ENCODE measurements at regions not wholly inside any gene's neighbourhood (a gene's known extent, or its start where the extent isn't known, plus 50 kb on each side); places are given as distances from the start of the nearest gene placed in this dataset.

- peaks cover 9 to 18% of the 10 kb centered on the region in 2 experiments for H3K27me3 ChIP-seq (ENCODE audit: control insufficient read depth in 1 of 2, insufficient read depth in 1 of 2, low read length in 2 of 2)
- H3K14ac ChIP-seq (ENCODE audit: low read length in 2 of 2): no peak overlapping the region
- DNase-seq: no peak
- no peak overlapping the region for H3K4me2 ChIP-seq (ENCODE audit: low read length, poor library complexity, severe bottlenecking)
- no peak overlapping the region for H3K4me3 ChIP-seq (ENCODE audit: insufficient read depth in 1 of 2, low read depth in 1 of 2, low read length in 2 of 2)
- no peak overlapping the region for H2BK5ac ChIP-seq (ENCODE audit: low read depth, low read length, poor library complexity, severe bottlenecking)
- no peak overlapping the region for H3K9ac ChIP-seq (ENCODE audit: low read length)
- H2BK120ac ChIP-seq (ENCODE audit: low read depth, low read length): no peak overlapping the region
- H2AFZ ChIP-seq (ENCODE audit: low read depth, low read length): no peak overlapping the region
- no peak overlapping the region for H4K91ac ChIP-seq (ENCODE audit: low read length)
- no peak overlapping the region for H2BK15ac ChIP-seq (ENCODE audit: low read depth, poor library complexity, severe bottlenecking)
- no peak overlapping the region for H2AK5ac ChIP-seq (ENCODE audit: low read length, severe bottlenecking)
- no peak overlapping the region for H3K23ac ChIP-seq (ENCODE audit: low read length in 2 of 2)
- WGBS: 97% methylated on average over 23 of the region's 23 CpGs
- no peak overlapping the region for H4K8ac ChIP-seq (ENCODE audit: low read length)
- H3K18ac ChIP-seq (ENCODE audit: low read depth in 1 of 2, low read length in 2 of 2): no peak overlapping the region
- no peak overlapping the region for H2BK12ac ChIP-seq (ENCODE audit: low read length in 2 of 2)
- H3K4me1 ChIP-seq (ENCODE audit: control insufficient read depth, insufficient read depth, low read depth, low read length): no peaks in the 10 kb centered on the region
- no peaks in the 10 kb centered on the region for H3K9me3 ChIP-seq (ENCODE audit: control insufficient read depth, low read length)
- H3K79me1 ChIP-seq (replicated peaks; ENCODE audit: low read length, poor library complexity, severe bottlenecking): no peaks in the 10 kb centered on the region
- H3K4ac ChIP-seq (ENCODE audit: low read depth in 1 of 2, low read length in 2 of 2): no peak overlapping the region
- no peaks in the 10 kb centered on the region for H3K36me3 ChIP-seq (ENCODE audit: control insufficient read depth in 1 of 2, insufficient read depth in 2 of 2, low read depth in 1 of 2, low read length in 2 of 2)
- no peak overlapping the region for H3K27ac ChIP-seq (ENCODE audit: low read length, poor library complexity, severe bottlenecking)
Observed at GRCh38 chr6:4549556-4550226, 226.5 kb upstream of the CDYL start.

- Histone ChIP-seq H2AFZ (ENCODE audit: low read depth, low read length) (no peak overlapping the region), H3K4me3 (ENCODE audit: insufficient read depth in 1 of 2, low read depth in 1 of 2, low read length in 2 of 2) (no peak overlapping the region), H3K14ac (ENCODE audit: low read length in 2 of 2) (no peak overlapping the region), H3K27ac (ENCODE audit: low read length, poor library complexity, severe bottlenecking) (no peak overlapping the region), H2BK15ac (ENCODE audit: low read depth, poor library complexity, severe bottlenecking) (no peak overlapping the region), H3K9ac (ENCODE audit: low read length) (no peak overlapping the region), H3K79me1 (replicated peaks; ENCODE audit: low read length, poor library complexity, severe bottlenecking) (no peaks in the 10 kb centered on the region), H2BK120ac (ENCODE audit: low read depth, low read length) (no peak overlapping the region), H2AK5ac (ENCODE audit: low read length, severe bottlenecking) (no peak overlapping the region), H3K4me2 (ENCODE audit: low read length, poor library complexity, severe bottlenecking) (no peak overlapping the region), H4K8ac (ENCODE audit: low read length) (no peak overlapping the region), H2BK12ac (ENCODE audit: low read length in 2 of 2) (no peak overlapping the region), H3K27me3 (ENCODE audit: control insufficient read depth in 1 of 2, insufficient read depth in 1 of 2, low read length in 2 of 2) (peaks cover 0 to 5% of the 10 kb centered on the region in 2 experiments), H3K23ac (ENCODE audit: low read length in 2 of 2) (no peak overlapping the region), H3K36me3 (ENCODE audit: control insufficient read depth in 1 of 2, insufficient read depth in 2 of 2, low read depth in 1 of 2, low read length in 2 of 2) (no peaks in the 10 kb centered on the region), H3K4me1 (ENCODE audit: control insufficient read depth, insufficient read depth, low read depth, low read length) (no peaks in the 10 kb centered on the region), H3K18ac (ENCODE audit: low read depth in 1 of 2, low read length in 2 of 2) (no peak overlapping the region), H3K9me3 (ENCODE audit: control insufficient read depth, low read length) (no peaks in the 10 kb centered on the region), H2BK5ac (ENCODE audit: low read depth, low read length, poor library complexity, severe bottlenecking) (no peak overlapping the region), H4K91ac (ENCODE audit: low read length) (no peak overlapping the region), H3K4ac (ENCODE audit: low read depth in 1 of 2, low read length in 2 of 2) (no peak overlapping the region)
- WGBS: 58% methylated on average over 4 of the region's 4 CpGs
- no peak for DNase-seq
Observed at GRCh38 chr6:4545893-4546292, 230.3 kb upstream of the CDYL start.

- Histone ChIP-seq H2BK15ac (ENCODE audit: low read depth, poor library complexity, severe bottlenecking) (no peak overlapping the region), H4K8ac (ENCODE audit: low read length) (no peak overlapping the region), H3K4me3 (ENCODE audit: insufficient read depth in 1 of 2, low read depth in 1 of 2, low read length in 2 of 2) (no peak overlapping the region), H3K23ac (ENCODE audit: low read length in 2 of 2) (no peak overlapping the region), H3K14ac (ENCODE audit: low read length in 2 of 2) (no peak overlapping the region), H3K4ac (ENCODE audit: low read depth in 1 of 2, low read length in 2 of 2) (no peak overlapping the region), H2BK120ac (ENCODE audit: low read depth, low read length) (no peak overlapping the region), H3K27me3 (ENCODE audit: control insufficient read depth in 1 of 2, insufficient read depth in 1 of 2, low read length in 2 of 2) (peaks cover 0 to 5% of the 10 kb centered on the region in 2 experiments), H2AFZ (ENCODE audit: low read depth, low read length) (no peak overlapping the region), H3K9ac (ENCODE audit: low read length) (no peak overlapping the region), H3K27ac (ENCODE audit: low read length, poor library complexity, severe bottlenecking) (no peak overlapping the region), H3K18ac (ENCODE audit: low read depth in 1 of 2, low read length in 2 of 2) (no peak overlapping the region), H3K9me3 (ENCODE audit: control insufficient read depth, low read length) (no peaks in the 10 kb centered on the region), H2AK5ac (ENCODE audit: low read length, severe bottlenecking) (no peak overlapping the region), H3K4me2 (ENCODE audit: low read length, poor library complexity, severe bottlenecking) (no peak overlapping the region), H2BK12ac (ENCODE audit: low read length in 2 of 2) (no peak overlapping the region), H3K79me1 (replicated peaks; ENCODE audit: low read length, poor library complexity, severe bottlenecking) (no peaks in the 10 kb centered on the region), H3K36me3 (ENCODE audit: control insufficient read depth in 1 of 2, insufficient read depth in 2 of 2, low read depth in 1 of 2, low read length in 2 of 2) (no peaks in the 10 kb centered on the region), H3K4me1 (ENCODE audit: control insufficient read depth, insufficient read depth, low read depth, low read length) (no peaks in the 10 kb centered on the region), H2BK5ac (ENCODE audit: low read depth, low read length, poor library complexity, severe bottlenecking) (no peak overlapping the region), H4K91ac (ENCODE audit: low read length) (no peak overlapping the region)
- 67% methylated on average over 1 of the region's 2 CpGs for WGBS
- DNase-seq: peak; percentile 11
Observed at GRCh38 chr6:4543596-4543995, 232.6 kb upstream of the CDYL start.

GRCh38 chr6:4533576-4533975 lies 242.6 kb upstream of the CDYL start:
- no peak overlapping the region for H4K91ac ChIP-seq (ENCODE audit: low read length)
- no peak overlapping the region for H3K4me3 ChIP-seq (ENCODE audit: insufficient read depth in 1 of 2, low read depth in 1 of 2, low read length in 2 of 2)
- no peak overlapping the region for H2BK5ac ChIP-seq (ENCODE audit: low read depth, low read length, poor library complexity, severe bottlenecking)
- no peak overlapping the region for H3K18ac ChIP-seq (ENCODE audit: low read depth in 1 of 2, low read length in 2 of 2)
- no peak overlapping the region for H2BK120ac ChIP-seq (ENCODE audit: low read depth, low read length)
- H2AK5ac ChIP-seq (ENCODE audit: low read length, severe bottlenecking): no peak overlapping the region
- 28% methylated on average over 1 of the region's 1 CpG for whole genome bisulfite sequencing
- no peak overlapping the region for H2AFZ ChIP-seq (ENCODE audit: low read depth, low read length)
- no peaks in the 10 kb centered on the region for H3K27me3 ChIP-seq (ENCODE audit: control insufficient read depth in 1 of 2, insufficient read depth in 1 of 2, low read length in 2 of 2)
- H3K9ac ChIP-seq (ENCODE audit: low read length): no peak overlapping the region
- H3K14ac ChIP-seq (ENCODE audit: low read length in 2 of 2): no peak overlapping the region
- H3K4me1 ChIP-seq (ENCODE audit: control insufficient read depth, insufficient read depth, low read depth, low read length): no peaks in the 10 kb centered on the region
- DNase-seq: no peak
- H3K4me2 ChIP-seq (ENCODE audit: low read length, poor library complexity, severe bottlenecking): no peak overlapping the region
- H3K23ac ChIP-seq (ENCODE audit: low read length in 2 of 2): no peak overlapping the region
- no peaks in the 10 kb centered on the region for H3K36me3 ChIP-seq (ENCODE audit: control insufficient read depth in 1 of 2, insufficient read depth in 2 of 2, low read depth in 1 of 2, low read length in 2 of 2)
- no peak overlapping the region for H3K27ac ChIP-seq (ENCODE audit: low read length, poor library complexity, severe bottlenecking)
- H2BK15ac ChIP-seq (ENCODE audit: low read depth, poor library complexity, severe bottlenecking): no peak overlapping the region
- no peak overlapping the region for H4K8ac ChIP-seq (ENCODE audit: low read length)
- H2BK12ac ChIP-seq (ENCODE audit: low read length in 2 of 2): no peak overlapping the region
- peaks cover 8% of the 10 kb centered on the region for H3K9me3 ChIP-seq (ENCODE audit: control insufficient read depth, low read length)
- H3K4ac ChIP-seq (ENCODE audit: low read depth in 1 of 2, low read length in 2 of 2): no peak overlapping the region
- H3K79me1 ChIP-seq (replicated peaks; ENCODE audit: low read length, poor library complexity, severe bottlenecking): no peaks in the 10 kb centered on the region

Data from mesenchymal stem cell (in vitro differentiated cells and primary cell).